ENCODE measurements at regions not wholly inside any gene's neighbourhood (a gene's known extent, or its start where the extent isn't known, plus 50 kb on each side); places are given as distances from the start of the nearest gene placed in this dataset.

- H3K18ac ChIP-seq (ENCODE audit: low read length), result no peak overlapping the region
- H3K4me3 ChIP-seq (ENCODE audit: low read length in 2 of 2), result no peak overlapping the region
- H2BK15ac ChIP-seq (ENCODE audit: low read length), result no peak overlapping the region
- no peak overlapping the region for H2AK5ac ChIP-seq (ENCODE audit: low read depth, low read length)
- no peak overlapping the region for H2BK120ac ChIP-seq (ENCODE audit: low read depth, low read length)
- no peak overlapping the region for H3K23ac ChIP-seq (ENCODE audit: low read depth, low read length, poor library complexity)
- no peak for DNase-seq (ENCODE audit: low spot score)
- H3K14ac ChIP-seq (ENCODE audit: low read length), result no peak overlapping the region
- no peak overlapping the region for H2AFZ ChIP-seq (ENCODE audit: low read length)
- H2BK12ac ChIP-seq (ENCODE audit: low read length), result no peak overlapping the region
- H3K27ac ChIP-seq (replicated peaks; ENCODE audit: low read length), result no peak overlapping the region
- no peak overlapping the region for H3K4me2 ChIP-seq (ENCODE audit: insufficient read depth, low read length, poor library complexity, severe bottlenecking)
- no peak overlapping the region for H3K9ac ChIP-seq (ENCODE audit: low read depth, low read length, poor library complexity)
- no CpG with 5 or more reads among the region's 3 CpGs for WGBS, 2 donors (ENCODE audit: extremely low coverage in 2 of 2, insufficient read length in 2 of 2, insufficient replicate concordance in 1 of 2)
- no peak overlapping the region for H2BK5ac ChIP-seq (ENCODE audit: low read length)
- peaks cover 0 to 2% of the 10 kb centered on the region in 2 donors for H3K9me3 ChIP-seq (replicated peaks in 1 of 2; ENCODE audit: control insufficient read depth in 2 of 2, insufficient read depth in 1 of 2, low read depth in 1 of 2, low read length in 2 of 2)
- peaks cover 0 to 2% of the 10 kb centered on the region in 2 donors for H3K4me1 ChIP-seq (ENCODE audit: control insufficient read depth in 2 of 2, insufficient read depth in 1 of 2, low read depth in 1 of 2, low read length in 2 of 2)
- H3K79me1 ChIP-seq (ENCODE audit: low read depth, low read length), result no peaks in the 10 kb centered on the region
- no peak overlapping the region for H4K8ac ChIP-seq (ENCODE audit: low read depth, low read length)
- H3K4ac ChIP-seq (ENCODE audit: low read length), result no peak overlapping the region
- no peak overlapping the region for H4K91ac ChIP-seq (ENCODE audit: low read depth, low read length, poor library complexity)
- H3K36me3 ChIP-seq (replicated peaks in 1 of 2; ENCODE audit: control insufficient read depth in 2 of 2, insufficient read depth in 2 of 2, low read length in 2 of 2), result no peaks in the 10 kb centered on the region
- no peaks in the 10 kb centered on the region for H3K27me3 ChIP-seq (ENCODE audit: control insufficient read depth in 3 of 3, insufficient read depth in 3 of 3, low read depth in 1 of 3, low read length in 3 of 3)
Measured at GRCh38 chr9:88218726-88219125, 80.5 kb upstream of the SPATA31C2 start.

GRCh38 chr9:88216126-88216995, 78.1 kb upstream of the SPATA31C2 start:
- peak overlapping the region; percentile 76 for H3K18ac ChIP-seq (ENCODE audit: low read length)
- H3K27me3 ChIP-seq (ENCODE audit: control insufficient read depth in 3 of 3, insufficient read depth in 3 of 3, low read depth in 1 of 3, low read length in 3 of 3), result no peaks in the 10 kb centered on the region
- no peaks in the 10 kb centered on the region for H3K79me1 ChIP-seq (ENCODE audit: low read depth, low read length)
- H2BK120ac ChIP-seq (ENCODE audit: low read depth, low read length), result no peak overlapping the region
- no peak overlapping the region for H3K14ac ChIP-seq (ENCODE audit: low read length)
- no peak overlapping the region for H2AK5ac ChIP-seq (ENCODE audit: low read depth, low read length)
- peak overlapping the region; percentile 6 for H2BK12ac ChIP-seq (ENCODE audit: low read length)
- no peak overlapping the region for H3K4me2 ChIP-seq (ENCODE audit: insufficient read depth, low read length, poor library complexity, severe bottlenecking)
- H2AFZ ChIP-seq (ENCODE audit: low read length), result no peak overlapping the region
- peak overlapping the region; percentile 65 for H3K23ac ChIP-seq (ENCODE audit: low read depth, low read length, poor library complexity)
- H4K8ac ChIP-seq (ENCODE audit: low read depth, low read length), result peak overlapping the region; percentile 43
- H2BK15ac ChIP-seq (ENCODE audit: low read length), result peak overlapping the region; percentile 67
- no peak overlapping the region for H4K91ac ChIP-seq (ENCODE audit: low read depth, low read length, poor library complexity)
- peaks cover 0 to 2% of the 10 kb centered on the region in 2 donors for H3K9me3 ChIP-seq (replicated peaks in 1 of 2; ENCODE audit: control insufficient read depth in 2 of 2, insufficient read depth in 1 of 2, low read depth in 1 of 2, low read length in 2 of 2)
- H3K4ac ChIP-seq (ENCODE audit: low read length), result no peak overlapping the region
- no peaks in the 10 kb centered on the region for H3K36me3 ChIP-seq (replicated peaks in 1 of 2; ENCODE audit: control insufficient read depth in 2 of 2, insufficient read depth in 2 of 2, low read length in 2 of 2)
- DNase-seq (ENCODE audit: low spot score), result no peak
- H3K9ac ChIP-seq (ENCODE audit: low read depth, low read length, poor library complexity), result no peak overlapping the region
- no CpG with 5 or more reads among the region's 29 CpGs for WGBS, 2 donors (ENCODE audit: extremely low coverage in 2 of 2, insufficient read length in 2 of 2, insufficient replicate concordance in 1 of 2)
- no peak overlapping the region for H2BK5ac ChIP-seq (ENCODE audit: low read length)
- H3K27ac ChIP-seq (replicated peaks; ENCODE audit: low read length), result no peak overlapping the region
- H3K4me1 ChIP-seq (ENCODE audit: control insufficient read depth in 2 of 2, insufficient read depth in 1 of 2, low read depth in 1 of 2, low read length in 2 of 2), result peaks cover 0 to 2% of the 10 kb centered on the region in 2 donors
- H3K4me3 ChIP-seq (ENCODE audit: low read length in 2 of 2), result no peak overlapping the region

GRCh38 chr9:88215196-88216125, 77.2 kb upstream of the SPATA31C2 start:
- WGBS, 2 donors (ENCODE audit: extremely low coverage in 2 of 2, insufficient read length in 2 of 2, insufficient replicate concordance in 1 of 2), result no CpG with 5 or more reads among the region's 10 CpGs
- no peak overlapping the region for H2AK5ac ChIP-seq (ENCODE audit: low read depth, low read length)
- H4K8ac ChIP-seq (ENCODE audit: low read depth, low read length), result no peak overlapping the region
- no peak overlapping the region for H2AFZ ChIP-seq (ENCODE audit: low read length)
- H3K9ac ChIP-seq (ENCODE audit: low read depth, low read length, poor library complexity), result no peak overlapping the region
- no peak overlapping the region for H2BK120ac ChIP-seq (ENCODE audit: low read depth, low read length)
- no peak overlapping the region for H3K14ac ChIP-seq (ENCODE audit: low read length)
- H3K4me3 ChIP-seq (ENCODE audit: low read length in 2 of 2), result no peak overlapping the region
- no peak overlapping the region for H2BK5ac ChIP-seq (ENCODE audit: low read length)
- no peak overlapping the region for H3K18ac ChIP-seq (ENCODE audit: low read length)
- H3K4me1 ChIP-seq (ENCODE audit: control insufficient read depth in 2 of 2, insufficient read depth in 1 of 2, low read depth in 1 of 2, low read length in 2 of 2), result peaks cover 0 to 2% of the 10 kb centered on the region in 2 donors
- H2BK15ac ChIP-seq (ENCODE audit: low read length), result no peak overlapping the region
- H3K23ac ChIP-seq (ENCODE audit: low read depth, low read length, poor library complexity), result no peak overlapping the region
- H3K79me1 ChIP-seq (ENCODE audit: low read depth, low read length), result no peaks in the 10 kb centered on the region
- H3K4me2 ChIP-seq (ENCODE audit: insufficient read depth, low read length, poor library complexity, severe bottlenecking), result no peak overlapping the region
- H3K27ac ChIP-seq (replicated peaks; ENCODE audit: low read length), result no peak overlapping the region
- no peak for DNase-seq (ENCODE audit: low spot score)
- no peak overlapping the region for H3K4ac ChIP-seq (ENCODE audit: low read length)
- H3K27me3 ChIP-seq (ENCODE audit: control insufficient read depth in 3 of 3, insufficient read depth in 3 of 3, low read depth in 1 of 3, low read length in 3 of 3), result no peaks in the 10 kb centered on the region
- no peak overlapping the region for H4K91ac ChIP-seq (ENCODE audit: low read depth, low read length, poor library complexity)
- H3K36me3 ChIP-seq (replicated peaks in 1 of 2; ENCODE audit: control insufficient read depth in 2 of 2, insufficient read depth in 2 of 2, low read length in 2 of 2), result no peaks in the 10 kb centered on the region
- H2BK12ac ChIP-seq (ENCODE audit: low read length), result no peak overlapping the region
- H3K9me3 ChIP-seq (replicated peaks in 1 of 2; ENCODE audit: control insufficient read depth in 2 of 2, insufficient read depth in 1 of 2, low read depth in 1 of 2, low read length in 2 of 2), result peaks cover 0 to 2% of the 10 kb centered on the region in 2 donors

- H3K27ac ChIP-seq (replicated peaks; ENCODE audit: low read length), result no peak overlapping the region
- H3K4me1 ChIP-seq (ENCODE audit: control insufficient read depth in 2 of 2, insufficient read depth in 1 of 2, low read depth in 1 of 2, low read length in 2 of 2), result no peaks in the 10 kb centered on the region
- H3K14ac ChIP-seq (ENCODE audit: low read length), result no peak overlapping the region
- H3K23ac ChIP-seq (ENCODE audit: low read depth, low read length, poor library complexity), result no peak overlapping the region
- H3K4me3 ChIP-seq (ENCODE audit: low read length in 2 of 2), result no peak overlapping the region
- H3K9ac ChIP-seq (ENCODE audit: low read depth, low read length, poor library complexity), result no peak overlapping the region
- no CpG with 5 or more reads among the region's 8 CpGs for WGBS, 2 donors (ENCODE audit: extremely low coverage in 2 of 2, insufficient read length in 2 of 2, insufficient replicate concordance in 1 of 2)
- no peak overlapping the region for H2BK5ac ChIP-seq (ENCODE audit: low read length)
- no peak overlapping the region for H2AK5ac ChIP-seq (ENCODE audit: low read depth, low read length)
- no peaks in the 10 kb centered on the region for H3K36me3 ChIP-seq (replicated peaks in 1 of 2; ENCODE audit: control insufficient read depth in 2 of 2, insufficient read depth in 2 of 2, low read length in 2 of 2)
- no peak for DNase-seq (ENCODE audit: low spot score)
- H3K18ac ChIP-seq (ENCODE audit: low read length), result no peak overlapping the region
- no peak overlapping the region for H2AFZ ChIP-seq (ENCODE audit: low read length)
- H2BK12ac ChIP-seq (ENCODE audit: low read length), result no peak overlapping the region
- no peak overlapping the region for H3K4me2 ChIP-seq (ENCODE audit: insufficient read depth, low read length, poor library complexity, severe bottlenecking)
- H3K9me3 ChIP-seq (replicated peaks in 1 of 2; ENCODE audit: control insufficient read depth in 2 of 2, insufficient read depth in 1 of 2, low read depth in 1 of 2, low read length in 2 of 2), result no peaks in the 10 kb centered on the region
- no peak overlapping the region for H4K8ac ChIP-seq (ENCODE audit: low read depth, low read length)
- no peak overlapping the region for H2BK15ac ChIP-seq (ENCODE audit: low read length)
- no peak overlapping the region for H4K91ac ChIP-seq (ENCODE audit: low read depth, low read length, poor library complexity)
- H3K27me3 ChIP-seq (ENCODE audit: control insufficient read depth in 3 of 3, insufficient read depth in 3 of 3, low read depth in 1 of 3, low read length in 3 of 3), result no peaks in the 10 kb centered on the region
- no peaks in the 10 kb centered on the region for H3K79me1 ChIP-seq (ENCODE audit: low read depth, low read length)
- H3K4ac ChIP-seq (ENCODE audit: low read length), result no peak overlapping the region
- no peak overlapping the region for H2BK120ac ChIP-seq (ENCODE audit: low read depth, low read length)
Measured at GRCh38 chr9:88202321-88202720, 64.0 kb upstream of the SPATA31C2 start.

Measured in neuronal stem cell (in vitro differentiated cells).